ENCODE measurements at regions not wholly inside any gene's neighbourhood (a gene's known extent, or its start where the extent isn't known, plus 50 kb on each side); places are given as distances from the start of the nearest gene placed in this dataset.
"Not testable (repeated sequence)": the region's sequence is repeated elsewhere in the genome, so short reads cannot be mapped to it uniquely, and the experiment has no call there.

- DNase-seq (ENCODE audit: low read depth in 4 of 4, low spot score in 3 of 4): no peak
Measured at GRCh38 chr12:63508543-63508942, 159.8 kb downstream of the DPY19L2 start.

- no peak for DNase-seq (ENCODE audit: low read depth in 4 of 4, low spot score in 3 of 4)
Measured at GRCh38 chr12:63499567-63499966, 168.7 kb downstream of the DPY19L2 start.

- DNase-seq (ENCODE audit: low read depth in 4 of 4, low spot score in 3 of 4): no peak
Measured at GRCh38 chr12:63498239-63498638, 170.1 kb downstream of the DPY19L2 start.

- peak in 1 of 4 donors; percentile 12 for DNase-seq (ENCODE audit: low read depth in 4 of 4, low spot score in 3 of 4)
Measured at GRCh38 chr12:63496654-63497053, 171.6 kb downstream of the DPY19L2 start.

DNA sequence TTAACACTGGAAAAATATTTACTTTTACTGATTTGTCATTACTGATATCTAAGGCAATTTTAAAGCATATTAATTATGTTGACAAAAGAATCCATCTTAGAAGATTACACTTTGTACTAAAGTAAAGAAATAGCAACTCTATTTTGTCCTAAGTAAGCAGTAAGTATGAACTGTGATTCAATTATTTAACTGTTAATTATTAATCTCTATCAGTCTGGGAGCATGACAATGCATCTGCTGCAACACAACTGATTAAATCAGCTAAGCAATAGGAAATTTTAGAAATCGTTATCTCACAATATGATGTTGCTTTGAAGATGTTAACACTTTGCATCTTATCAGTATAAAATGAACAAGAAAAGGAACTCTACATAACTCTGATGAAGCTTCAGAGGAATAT is 172.3 kb downstream of the DPY19L2 start:
- DNase-seq (ENCODE audit: low read depth in 4 of 4, low spot score in 3 of 4): no peak

DNA sequence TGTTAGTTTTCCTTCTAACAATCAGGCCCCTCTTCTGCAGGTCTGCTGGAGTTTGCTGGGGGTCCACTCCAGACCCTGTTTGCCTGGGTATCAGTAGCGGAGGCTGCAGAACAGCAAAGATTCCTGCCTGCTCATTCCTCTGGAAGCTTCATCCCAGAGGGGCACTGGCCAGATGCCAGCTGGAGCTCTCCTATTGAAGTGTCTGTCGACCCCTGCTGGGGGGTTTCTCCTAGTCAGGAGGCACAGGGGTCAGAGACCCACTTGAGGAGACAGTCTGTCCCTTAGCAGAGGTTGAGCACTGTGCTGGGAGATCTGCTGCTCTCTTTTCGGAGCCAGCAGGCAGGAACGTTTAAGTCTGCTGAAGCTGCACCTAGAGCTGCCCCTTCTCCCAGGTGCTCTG is 174.9 kb downstream of the DPY19L2 start:
- not testable (repeated sequence) for DNase-seq (ENCODE audit: low read depth in 4 of 4, low spot score in 3 of 4)

DNA sequence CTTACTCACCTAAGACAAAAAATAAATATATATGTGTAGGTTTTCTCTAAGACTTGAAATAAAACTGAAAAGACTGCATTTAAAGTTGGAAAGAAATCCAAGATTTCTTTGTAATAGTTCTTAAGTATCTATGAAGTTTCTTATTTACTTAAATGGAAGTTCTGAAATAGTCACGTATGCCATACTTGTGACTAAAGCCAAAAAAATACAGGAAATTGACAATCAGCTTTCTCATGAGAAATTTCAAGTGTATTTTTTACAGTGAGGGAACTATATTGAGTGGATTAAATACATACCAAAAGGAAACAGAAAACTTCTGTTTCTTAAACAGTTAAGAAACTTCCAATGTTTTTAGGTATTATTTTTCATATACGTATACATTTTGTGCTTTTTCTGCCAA is 188.1 kb downstream of the DPY19L2 start:
- DNase-seq (ENCODE audit: low read depth in 4 of 4, low spot score in 3 of 4): no peak

- no peak for DNase-seq (ENCODE audit: low read depth in 4 of 4, low spot score in 3 of 4)
Measured at GRCh38 chr12:63470161-63470560, 198.1 kb downstream of the DPY19L2 start.

DNA sequence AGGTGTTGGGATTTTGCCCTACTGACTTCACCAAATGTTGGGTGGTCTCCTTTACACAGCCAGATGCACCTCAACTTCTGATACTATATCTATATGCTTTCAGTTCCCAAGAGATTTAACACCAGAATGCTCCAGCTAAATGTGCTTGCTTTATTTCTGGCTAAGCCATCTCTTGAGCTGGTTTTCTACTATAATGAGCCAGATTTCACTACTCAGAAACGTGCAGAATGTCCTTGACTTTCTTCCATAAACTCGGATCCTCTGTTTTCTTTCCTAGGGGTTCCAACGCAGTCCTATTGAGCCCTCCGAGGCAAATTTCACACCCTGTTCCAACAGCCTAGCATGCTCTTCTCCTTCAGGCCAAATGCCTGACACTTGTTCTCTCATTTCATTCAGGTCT is 200.3 kb downstream of the DPY19L2 start:
- DNase-seq (ENCODE audit: low read depth in 4 of 4, low spot score in 3 of 4): no peak

DNA sequence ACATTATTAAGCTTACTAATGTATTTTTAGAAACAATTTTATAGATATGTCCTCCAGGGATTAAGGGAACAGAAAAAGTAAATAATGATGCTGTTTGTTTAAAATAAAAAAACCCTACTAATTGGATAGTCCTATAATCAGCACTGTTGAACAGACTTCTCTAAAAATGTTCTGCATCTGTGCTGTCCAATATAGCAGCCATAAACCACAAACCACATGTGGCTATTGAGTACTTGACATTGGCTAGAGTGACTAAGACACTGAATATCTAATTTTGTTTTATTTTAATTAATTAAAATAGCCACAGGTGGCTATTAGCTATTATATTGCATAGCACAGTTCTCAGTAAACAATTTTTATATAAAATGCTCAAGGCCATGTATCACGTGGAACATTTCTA is 210.4 kb downstream of the DPY19L2 start:
- no peak for DNase-seq (ENCODE audit: low read depth in 4 of 4, low spot score in 3 of 4)

GRCh38 chr12:63457428-63457827 is 210.9 kb downstream of the DPY19L2 start:
- DNase-seq (ENCODE audit: low read depth in 4 of 4, low spot score in 3 of 4): no peak

- no peak for DNase-seq (ENCODE audit: low read depth in 4 of 4, low spot score in 3 of 4)
Measured at GRCh38 chr12:63450816-63451215, 217.5 kb downstream of the DPY19L2 start.

DNA sequence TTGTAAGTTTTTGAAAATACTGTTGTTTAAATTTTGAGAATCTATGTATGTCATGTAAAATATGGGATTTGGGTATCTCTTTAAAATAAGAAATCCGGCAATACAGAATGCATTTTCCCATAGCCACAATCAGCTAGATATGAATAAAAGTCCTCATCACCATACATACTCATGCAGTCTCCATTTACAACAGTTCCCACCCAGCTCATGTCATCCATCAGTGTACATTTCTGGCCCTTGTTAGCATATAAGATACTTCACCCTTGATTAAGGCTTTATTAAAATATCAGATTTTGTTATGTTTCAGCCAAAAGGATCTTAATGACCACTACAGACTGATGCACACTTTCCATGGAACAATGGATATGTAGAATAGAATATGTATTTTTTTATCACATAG is 218.0 kb downstream of the DPY19L2 start:
- DNase-seq (ENCODE audit: low read depth in 4 of 4, low spot score in 3 of 4): no peak

GRCh38 chr12:63445224-63445880 is 222.9 kb downstream of the DPY19L2 start:
- DNase-seq (ENCODE audit: low read depth in 4 of 4, low spot score in 3 of 4): no peak

GRCh38 chr12:63440048-63440447 is 228.2 kb downstream of the DPY19L2 start:
- DNase-seq (ENCODE audit: low read depth in 4 of 4, low spot score in 3 of 4): no peak

DNA sequence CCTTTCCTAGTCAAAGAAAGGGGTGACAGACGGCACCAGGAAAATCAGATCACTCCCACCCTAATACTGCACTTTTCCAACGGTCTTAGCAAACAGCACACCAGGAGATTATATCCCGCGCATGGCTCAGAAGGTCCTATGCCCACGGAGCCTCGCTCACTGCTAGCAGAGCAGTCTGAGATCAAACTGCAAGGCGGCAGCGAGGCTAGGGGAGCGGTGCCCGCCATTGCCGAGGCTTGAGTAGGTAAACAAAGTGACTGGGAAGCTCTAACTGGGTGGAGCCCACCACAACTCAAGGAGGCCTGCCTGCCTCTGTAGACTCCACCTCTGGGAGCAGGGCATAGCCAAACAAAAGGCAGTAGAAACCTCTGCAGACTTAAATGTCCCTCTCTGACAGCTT is 233.9 kb downstream of the DPY19L2 start:
- DNase-seq (ENCODE audit: low read depth in 4 of 4, low spot score in 3 of 4): not testable (repeated sequence)

DNA sequence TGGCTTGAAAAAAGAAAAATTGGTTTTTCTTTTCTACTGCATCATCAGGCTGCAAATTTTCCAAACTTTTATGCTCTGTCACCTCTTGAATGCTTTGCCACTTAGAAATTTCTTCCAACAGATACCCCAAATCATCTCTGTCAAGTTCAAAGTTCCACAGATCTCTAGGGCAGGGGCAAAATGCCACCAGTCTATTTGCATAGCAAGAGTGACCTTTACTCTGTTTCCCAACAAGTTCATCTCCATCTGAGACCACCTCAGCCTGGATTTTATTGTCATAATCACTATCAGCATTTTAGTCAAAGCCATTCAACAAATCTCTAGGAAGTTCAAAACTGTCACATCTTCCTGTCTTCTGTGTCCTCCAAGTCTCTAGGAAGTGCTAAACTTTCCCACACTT is 240.3 kb downstream of the DPY19L2 start:
- not testable (repeated sequence) for DNase-seq (ENCODE audit: low read depth in 4 of 4, low spot score in 3 of 4)

- not testable (repeated sequence) for DNase-seq (ENCODE audit: low read depth in 4 of 4, low spot score in 3 of 4)
Measured at GRCh38 chr12:63427029-63427428, 241.3 kb downstream of the DPY19L2 start.

DNA sequence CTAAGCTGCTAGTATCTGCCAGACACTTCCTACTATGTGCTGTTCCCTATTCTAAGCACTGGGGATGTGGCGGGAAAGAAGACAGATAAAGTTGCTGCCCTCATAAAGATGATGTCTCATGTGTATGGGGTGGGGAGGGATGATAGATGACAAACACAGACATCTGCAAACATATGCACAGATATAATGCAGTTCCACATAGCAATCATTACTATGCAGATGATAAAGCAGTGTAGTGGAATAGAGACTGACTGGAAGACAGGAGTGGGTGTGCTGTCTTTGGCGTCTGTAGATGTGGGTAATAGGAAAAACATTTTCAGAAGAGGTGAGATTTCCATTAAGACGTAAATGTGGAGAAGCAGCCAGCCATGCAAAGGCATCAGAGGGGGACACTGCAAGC is 243.6 kb downstream of the DPY19L2 start:
- DNase-seq (ENCODE audit: low read depth in 4 of 4, low spot score in 3 of 4): no peak

DNA sequence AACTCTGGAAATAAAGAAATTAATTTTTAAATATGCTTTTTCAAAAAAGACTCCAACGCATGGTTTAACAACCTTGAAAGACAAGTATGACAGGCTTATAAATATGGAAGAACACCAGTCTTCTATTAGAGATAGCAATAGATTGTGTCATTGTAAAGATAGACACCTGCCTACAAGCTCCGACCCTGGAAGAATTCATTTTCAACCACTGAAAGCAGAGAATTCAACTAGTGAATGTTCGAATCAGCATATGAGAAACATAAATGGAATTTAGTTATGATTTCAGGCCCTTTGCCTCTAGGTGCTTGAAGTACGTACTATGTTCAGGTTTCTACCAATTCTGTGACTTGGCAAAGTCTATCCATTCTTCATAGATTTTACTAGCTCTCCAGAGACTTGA is 244.5 kb downstream of the DPY19L2 start:
- no peak for DNase-seq (ENCODE audit: low read depth in 4 of 4, low spot score in 3 of 4)

DNA sequence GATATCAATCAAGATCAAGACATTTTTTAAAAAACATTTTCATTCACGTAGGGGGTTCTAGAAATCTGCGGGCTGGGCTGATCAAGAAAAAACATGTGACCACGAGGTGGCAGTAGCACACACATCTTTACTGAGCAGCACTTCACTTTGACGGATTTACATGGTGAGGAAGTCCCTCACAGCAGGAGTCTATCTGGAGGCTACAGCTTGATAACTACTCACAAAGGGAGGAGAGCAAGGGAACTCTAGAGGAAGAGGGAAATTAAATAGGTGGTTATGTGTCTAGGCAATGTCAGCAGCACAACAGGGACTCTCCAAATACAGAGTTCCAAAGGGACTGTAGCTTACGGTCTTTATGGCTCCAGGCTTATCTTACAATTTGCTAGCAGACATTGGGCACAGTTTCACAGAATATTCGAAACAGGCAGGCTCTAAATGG is 248.1 kb downstream of the DPY19L2 start:
- DNase-seq (ENCODE audit: low read depth in 4 of 4, low spot score in 3 of 4): no peak

- DNase-seq (ENCODE audit: low read depth in 4 of 4, low spot score in 3 of 4): no peak
Measured at GRCh38 chr12:63419154-63419553, 249.1 kb downstream of the DPY19L2 start.

GRCh38 chr12:63416788-63417187 is 251.5 kb downstream of the DPY19L2 start:
- no peak for DNase-seq (ENCODE audit: low read depth in 4 of 4, low spot score in 3 of 4)

All from right renal pelvis (tissue), 4 donors.